ENCODE measurements at regions not wholly inside any gene's neighbourhood (a gene's known extent, or its start where the extent isn't known, plus 50 kb on each side); places are given as distances from the start of the nearest gene placed in this dataset.
"Not testable (repeated sequence)": the region's sequence is repeated elsewhere in the genome, so short reads cannot be mapped to it uniquely, and the experiment has no call there.

GRCh38 chr20:53731595-53731994 lies 138.0 kb upstream of the ZNF217 start:
- TF ChIP-seq CTCF (IDR thresholded peaks at IDR 0.05; ENCODE audit: insufficient read depth, low read depth, low read length, missing control alignments) = no peak
- DNase-seq (ENCODE audit: low read depth) = no peak

GRCh38 chr20:53728359-53728758 lies 134.7 kb upstream of the ZNF217 start:
- TF ChIP-seq CTCF (IDR thresholded peaks at IDR 0.05; ENCODE audit: insufficient read depth, low read depth, low read length, missing control alignments) = no peak
- H3K4me3 ChIP-seq (ENCODE audit: low read length) = no peak overlapping the region
- DNase-seq (ENCODE audit: low read depth) = no peak

More at GRCh38 chr20:53731595-53731994, 138.0 kb upstream of the ZNF217 start:
- no peak overlapping the region for H3K4me3 ChIP-seq (ENCODE audit: low read length)

DNA sequence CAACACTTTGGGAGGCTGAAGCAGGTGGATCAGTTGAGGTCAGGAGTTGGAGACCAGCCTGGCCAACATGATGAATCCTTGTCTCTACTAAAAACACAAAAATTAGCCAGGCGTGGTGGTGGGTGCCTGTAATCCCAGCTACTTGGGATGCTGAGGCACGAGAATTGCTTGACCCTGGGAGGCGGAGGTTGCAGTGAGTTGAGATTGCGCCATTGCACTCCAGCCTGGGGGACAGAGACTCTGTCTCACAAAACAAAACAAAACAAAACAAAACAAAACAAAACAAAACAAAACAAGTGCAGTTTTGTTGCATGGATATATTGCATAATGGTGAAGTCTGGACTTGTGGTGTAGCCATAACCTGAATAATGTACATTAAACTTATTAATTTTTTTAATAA lies 133.6 kb upstream of the ZNF217 start:
- H3K4me3 ChIP-seq (ENCODE audit: low read length); DNase-seq (ENCODE audit: low read depth): not testable (repeated sequence)

GRCh38 chr20:53725575-53725970 lies 131.9 kb upstream of the ZNF217 start:
- no peak for DNase-seq (ENCODE audit: low read depth)
- no peak for TF ChIP-seq CTCF (IDR thresholded peaks at IDR 0.05; ENCODE audit: insufficient read depth, low read depth, low read length, missing control alignments)

GRCh38 chr20:53723621-53724020 lies 130.0 kb upstream of the ZNF217 start:
- no peak for TF ChIP-seq CTCF (IDR thresholded peaks at IDR 0.05; ENCODE audit: insufficient read depth, low read depth, low read length, missing control alignments)

More at GRCh38 chr20:53725575-53725970, 131.9 kb upstream of the ZNF217 start:
- H3K4me3 ChIP-seq (ENCODE audit: low read length) = no peak overlapping the region

DNA sequence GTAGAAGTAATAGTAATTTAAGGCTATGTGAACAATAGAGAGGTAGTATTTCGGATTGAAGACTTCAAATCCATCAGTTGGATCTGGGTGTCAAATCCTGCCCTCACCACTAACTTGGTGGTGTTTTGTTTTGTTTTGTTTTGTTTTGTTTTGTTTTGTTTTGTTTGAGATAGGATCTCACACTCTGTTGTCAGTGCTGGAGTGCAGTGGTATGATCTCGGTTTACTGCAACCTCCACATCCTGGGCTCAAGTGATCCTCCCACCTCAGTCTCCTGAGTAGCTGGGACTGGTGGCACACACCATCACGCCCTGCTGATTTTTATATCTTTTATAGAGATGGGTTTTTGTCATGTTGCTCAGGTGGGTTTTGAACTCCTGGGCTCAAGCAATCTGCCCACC lies 129.4 kb upstream of the ZNF217 start:
- DNase-seq (ENCODE audit: low read depth) = no peak
- no peak overlapping the region for H3K4me3 ChIP-seq (ENCODE audit: low read length)
- no peak for TF ChIP-seq CTCF (IDR thresholded peaks at IDR 0.05; ENCODE audit: insufficient read depth, low read depth, low read length, missing control alignments)

More at GRCh38 chr20:53723621-53724020, 130.0 kb upstream of the ZNF217 start:
- no peak for DNase-seq (ENCODE audit: low read depth)
- no peak overlapping the region for H3K4me3 ChIP-seq (ENCODE audit: low read length)

DNA sequence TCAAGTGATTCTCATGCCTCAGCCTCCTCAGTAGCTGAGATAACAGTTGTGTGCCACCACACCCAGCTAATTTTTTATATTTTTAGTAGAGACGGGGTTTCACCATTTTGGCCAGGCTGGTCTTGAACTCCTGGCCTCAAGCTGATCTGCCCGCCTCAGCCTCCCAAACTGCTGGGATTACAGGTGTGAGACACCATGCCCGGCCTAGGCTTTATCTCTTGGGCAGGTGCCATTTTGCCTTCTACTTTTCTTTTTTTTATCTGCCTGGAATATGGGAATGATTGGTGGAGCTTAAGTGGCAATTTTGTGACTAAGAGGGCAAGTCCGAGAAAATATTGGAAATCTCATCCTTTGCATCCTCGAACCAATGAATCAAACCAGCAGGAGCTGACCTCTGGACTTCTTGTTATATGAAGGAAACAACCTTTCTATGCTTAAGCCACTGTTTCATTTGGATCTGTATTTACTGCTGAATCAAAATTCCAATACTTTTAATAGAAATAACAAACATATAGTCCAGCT lies 128.9 kb upstream of the ZNF217 start:
- DNase-seq (ENCODE audit: low read depth) = no peak
- TF ChIP-seq CTCF (IDR thresholded peaks at IDR 0.05; ENCODE audit: insufficient read depth, low read depth, low read length, missing control alignments) = no peak
- no peak overlapping the region for H3K4me3 ChIP-seq (ENCODE audit: low read length)

DNA sequence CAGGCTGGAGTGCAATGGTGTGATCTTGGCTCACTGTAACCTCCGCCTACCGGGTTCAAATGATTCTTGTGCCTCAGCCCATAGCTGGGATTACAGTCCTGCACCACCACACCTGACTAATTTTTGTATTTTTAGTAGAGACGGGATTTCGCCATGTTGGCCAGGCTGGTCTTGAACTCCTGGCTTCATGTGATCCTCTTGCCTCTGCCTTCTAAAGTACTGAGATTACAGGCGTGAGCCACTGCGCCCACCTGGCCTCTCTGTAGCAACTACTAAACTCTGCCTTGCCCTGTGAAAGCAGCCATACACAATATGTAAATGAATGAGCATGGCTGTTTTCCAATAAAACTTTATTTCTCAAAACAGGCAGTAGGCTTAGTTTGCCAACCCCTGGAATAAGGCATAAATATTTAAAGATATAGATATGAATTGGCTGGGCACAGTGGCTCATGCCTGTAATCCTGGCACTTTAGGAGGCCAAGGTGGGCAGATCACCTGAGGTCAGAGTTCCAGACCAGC lies 127.9 kb upstream of the ZNF217 start:
- not testable (repeated sequence) for DNase-seq (ENCODE audit: low read depth); H3K4me3 ChIP-seq (ENCODE audit: low read length)

- H3K4me3 ChIP-seq (ENCODE audit: low read length); DNase-seq (ENCODE audit: low read depth): not testable (repeated sequence)
Measured at GRCh38 chr20:53719171-53719803, 125.6 kb upstream of the ZNF217 start.
